Mucosa of descending colon (tissue), 3 donors: ENCODE measurements at regions not wholly inside any gene's neighbourhood (a gene's known extent, or its start where the extent isn't known, plus 50 kb on each side); places are given as distances from the start of the nearest gene placed in this dataset.

Experiments used
- ATAC-seq: fragments of 200-7000 bp; cut with Tn5 transposase; one replicate; pipeline ENCODE4 v1.9.1; 2020; ENCODE audit warnings: mild to moderate bottlenecking, moderate library complexity
- DNase-seq, 3 donors: peaks; one replicate each; pipeline ENCODE4 v3.0.0-alpha.2; 2020
- H3K36me3 ChIP-seq: fragments of 200-600 bp; one replicate; pipeline ENCODE4 v1.8.0; 2021; ENCODE audit warnings: low read depth, mild to moderate bottlenecking
- H3K4me1 ChIP-seq: fragments of 200-600 bp; one replicate; pipeline ENCODE4 v1.8.0; 2021; ENCODE audit warnings: low read depth, mild to moderate bottlenecking
- H3K4me3 ChIP-seq: fragments of 200-600 bp; one replicate; pipeline ENCODE4 v1.8.0; 2021; ENCODE audit warnings: mild to moderate bottlenecking
- H3K9me3 ChIP-seq: fragments of 200-600 bp; one replicate; pipeline ENCODE4 v1.8.0; 2021; ENCODE audit warnings: mild to moderate bottlenecking
- CTCF ChIP-seq: fragments of 200-600 bp; IDR thresholded peaks from one replicate; pipeline ENCODE4 v1.8.0; 2022; ENCODE audit warnings: antibody characterized with exemption, mild to moderate bottlenecking
- intact Hi-C, 2 donors: fragments of 100-400 bp; cut with DNase I in 1 of 2; cut with micrococcal nuclease in 1 of 2; formaldehyde crosslinking; loops; one replicate each; pipeline versions ENCODE4 v1.11.0 to v1.11.1; 2022; cut with DNase I, micrococcal nuclease
- donor health status: DM: no; HTN: no; CAD: no; lungs with moderate emphysema.
- donor health status: DM: no; HTN: no; CAD: no.
- donor health status: DM: no; HTN: yes; CAD: no.

GRCh38 chr1:172732427-172732826 lies 73.5 kb downstream of the FASLG start:
- Histone ChIP-seq H3K9me3 (no peaks in the 10 kb centered on the region), H3K36me3 (no peaks in the 10 kb centered on the region), H3K4me1 (no peaks in the 10 kb centered on the region), H3K4me3 (no peak overlapping the region)
- no peak for TF ChIP-seq CTCF
- ATAC-seq (no peak), DNase-seq (no peak)
- intact Hi-C loops = no loop called here

GRCh38 chr1:172733815-172734214 lies 74.9 kb downstream of the FASLG start:
- DNase-seq = no peak
- intact Hi-C loops = no loop called here
- no peaks in the 10 kb centered on the region for H3K9me3 ChIP-seq
- TF ChIP-seq CTCF = no peak
- no peak for ATAC-seq
- H3K36me3 ChIP-seq = no peaks in the 10 kb centered on the region
- no peak overlapping the region for H3K4me3 ChIP-seq
- no peaks in the 10 kb centered on the region for H3K4me1 ChIP-seq

GRCh38 chr1:172738389-172738788 lies 79.5 kb downstream of the FASLG start:
- Histone ChIP-seq H3K9me3 (no peaks in the 10 kb centered on the region), H3K4me3 (no peak overlapping the region), H3K4me1 (no peaks in the 10 kb centered on the region), H3K36me3 (no peaks in the 10 kb centered on the region)
- ATAC-seq = no peak
- DNase-seq = no peak
- intact Hi-C loops = no loop called here
- no peak for TF ChIP-seq CTCF

GRCh38 chr1:172742599-172743500 lies 83.9 kb downstream of the FASLG start:
- H3K4me1 ChIP-seq = peaks cover 17% of the 10 kb centered on the region
- H3K36me3 ChIP-seq = no peaks in the 10 kb centered on the region
- ATAC-seq (peak; percentile 38), DNase-seq (no peak)
- no peak overlapping the region for H3K4me3 ChIP-seq
- peak; percentile 51 for TF ChIP-seq CTCF
- intact Hi-C loops = loop anchor here (5.0 to 10.0 kb wide), 2 partner anchors 459 to 462 kb away; partner anchors contain the start of gene TNFSF4 (in 1 of the 2)
- no peaks in the 10 kb centered on the region for H3K9me3 ChIP-seq

- TF ChIP-seq CTCF = no peak
- peak in 1 of 3 donors; percentile 79 for DNase-seq
- H3K9me3 ChIP-seq = no peaks in the 10 kb centered on the region
- H3K36me3 ChIP-seq = no peaks in the 10 kb centered on the region
- peak; percentile 82 for ATAC-seq
- no peak overlapping the region for H3K4me3 ChIP-seq
- intact Hi-C loops = loop anchor here in 1 of 2 donors (10.0 kb wide), 1 partner anchor 460 kb away; the partner anchor contains the start of gene TNFSF4
- H3K4me1 ChIP-seq = peaks cover 17% of the 10 kb centered on the region
Observed at GRCh38 chr1:172745014-172745413, 86.1 kb downstream of the FASLG start.
